ENCODE measurements at regions not wholly inside any gene's neighbourhood (a gene's known extent, or its start where the extent isn't known, plus 50 kb on each side); places are given as distances from the start of the nearest gene placed in this dataset.

GRCh38 chr2:238659231-238659630, 188.7 kb upstream of the TWIST2 start:
- Mint-ChIP-seq H3K36me3 (ENCODE audit: insufficient read depth) (no peaks in the 10 kb centered on the region), H3K4me3 (ENCODE audit: low read depth) (no peak overlapping the region), H3K4me1 (ENCODE audit: low read depth) (no peaks in the 10 kb centered on the region), H3K9me3 (ENCODE audit: low read depth) (peaks cover 3% of the 10 kb centered on the region), H3K27me3 (peaks cover 24% of the 10 kb centered on the region), H3K27ac (no peak overlapping the region)
- DNase-seq (ENCODE audit: low spot score, unreplicated experiment) = no peak
- TF ChIP-seq CTCF (IDR thresholded peaks at IDR 0.05; ENCODE audit: unreplicated experiment) = no peak

- Mint-ChIP-seq H3K4me3 (ENCODE audit: low read depth) (no peak overlapping the region), H3K36me3 (ENCODE audit: insufficient read depth) (no peaks in the 10 kb centered on the region), H3K27me3 (peaks cover 25% of the 10 kb centered on the region), H3K9me3 (ENCODE audit: low read depth) (peaks cover 3% of the 10 kb centered on the region), H3K4me1 (ENCODE audit: low read depth) (peaks cover 2% of the 10 kb centered on the region), H3K27ac (no peak overlapping the region)
- no peak for TF ChIP-seq CTCF (IDR thresholded peaks at IDR 0.05; ENCODE audit: unreplicated experiment)
- DNase-seq (ENCODE audit: low spot score, unreplicated experiment) = no peak
Measured at GRCh38 chr2:238663586-238663985, 184.3 kb upstream of the TWIST2 start.

GRCh38 chr2:238665919-238666318, 182.0 kb upstream of the TWIST2 start:
- H3K27ac Mint-ChIP-seq = no peak overlapping the region
- peaks cover 37% of the 10 kb centered on the region for H3K27me3 Mint-ChIP-seq
- no peak overlapping the region for H3K4me3 Mint-ChIP-seq (ENCODE audit: low read depth)
- TF ChIP-seq CTCF (IDR thresholded peaks at IDR 0.05; ENCODE audit: unreplicated experiment) = no peak
- H3K4me1 Mint-ChIP-seq (ENCODE audit: low read depth) = peaks cover 2% of the 10 kb centered on the region
- DNase-seq (ENCODE audit: low spot score, unreplicated experiment) = no peak
- H3K36me3 Mint-ChIP-seq (ENCODE audit: insufficient read depth) = no peaks in the 10 kb centered on the region
- peaks cover 6% of the 10 kb centered on the region for H3K9me3 Mint-ChIP-seq (ENCODE audit: low read depth)

- peaks cover 3% of the 10 kb centered on the region for H3K9me3 Mint-ChIP-seq (ENCODE audit: low read depth)
- no peak for DNase-seq (ENCODE audit: low spot score, unreplicated experiment)
- no peak overlapping the region for H3K4me3 Mint-ChIP-seq (ENCODE audit: low read depth)
- peaks cover 2% of the 10 kb centered on the region for H3K4me1 Mint-ChIP-seq (ENCODE audit: low read depth)
- H3K36me3 Mint-ChIP-seq (ENCODE audit: insufficient read depth) = no peaks in the 10 kb centered on the region
- TF ChIP-seq CTCF (IDR thresholded peaks at IDR 0.05; ENCODE audit: unreplicated experiment) = no peak
- peaks cover 37% of the 10 kb centered on the region for H3K27me3 Mint-ChIP-seq
- no peak overlapping the region for H3K27ac Mint-ChIP-seq
Measured at GRCh38 chr2:238666543-238666942, 181.3 kb upstream of the TWIST2 start.

GRCh38 chr2:238667008-238667407, 180.9 kb upstream of the TWIST2 start:
- Mint-ChIP-seq H3K36me3 (ENCODE audit: insufficient read depth) (no peaks in the 10 kb centered on the region), H3K4me1 (ENCODE audit: low read depth) (peaks cover 2% of the 10 kb centered on the region), H3K9me3 (ENCODE audit: low read depth) (peaks cover 3% of the 10 kb centered on the region), H3K27ac (no peak overlapping the region), H3K27me3 (peaks cover 37% of the 10 kb centered on the region), H3K4me3 (ENCODE audit: low read depth) (no peak overlapping the region)
- no peak for TF ChIP-seq CTCF (IDR thresholded peaks at IDR 0.05; ENCODE audit: unreplicated experiment)
- DNase-seq (ENCODE audit: low spot score, unreplicated experiment) = no peak
